Fibroblast of lung (primary cell): ENCODE measurements at regions not wholly inside any gene's neighbourhood (a gene's known extent, or its start where the extent isn't known, plus 50 kb on each side); places are given as distances from the start of the nearest gene placed in this dataset.

ENCODE experiments used
- DNase-seq, 2 donors: peaks; one replicate each; pipeline versions ENCODE4 v3.0.0 to v3.0.0-alpha.2; 2010; ENCODE audit warnings: low read depth in 2 of 2
- H2AFZ ChIP-seq: 2 replicates; pipeline ENCODE4 v1.5.1; 2012; ENCODE audit warnings: low read length, control low read depth, inconsistent platforms
- H3K27ac ChIP-seq: 2 replicates; pipeline ENCODE4 v1.5.1; 2011; ENCODE audit warnings: low read length, control low read depth; ENCODE audit not compliant: insufficient read depth
- H3K27me3 ChIP-seq: 2 replicates; pipeline ENCODE4 v1.5.1; 2011; ENCODE audit warnings: mild to moderate bottlenecking, low read length; ENCODE audit not compliant: control insufficient read depth, insufficient read depth
- H3K36me3 ChIP-seq: 2 replicates; pipeline ENCODE4 v1.5.1; 2011; ENCODE audit warnings: low read length; ENCODE audit not compliant: control insufficient read depth, insufficient read depth
- H3K4me1 ChIP-seq: 2 replicates; pipeline ENCODE4 v1.5.1; 2011; ENCODE audit warnings: low read length; ENCODE audit not compliant: control insufficient read depth, insufficient read depth; ENCODE audit errors: extremely low read depth
- H3K4me2 ChIP-seq: 2 replicates; pipeline ENCODE4 v1.5.1; 2011; ENCODE audit warnings: low read length, control low read depth; ENCODE audit not compliant: insufficient read depth; ENCODE audit errors: extremely low read depth
- H3K4me3 ChIP-seq, 4 experiments: fragments of 200-600 bp in 1 of 4; sonication (generic) in 1 of 4; replicated peaks in 1 of 4; 2 replicates each; pipeline ENCODE4 v1.5.1; 2011 to 2016; ENCODE audit warnings: low read length in 4 of 4, low read depth in 3 of 4, mild to moderate bottlenecking in 3 of 4, control low read depth in 2 of 4, inconsistent platforms in 1 of 4, mixed read lengths in 1 of 4; ENCODE audit not compliant: insufficient read depth in 1 of 4; ENCODE audit errors: control extremely low read depth in 1 of 4
- H3K79me2 ChIP-seq: 2 replicates; pipeline ENCODE4 v1.5.1; 2012; ENCODE audit warnings: mild to moderate bottlenecking, low read length, inconsistent platforms; ENCODE audit not compliant: control insufficient read depth, insufficient read depth
- H3K9ac ChIP-seq: 2 replicates; pipeline ENCODE4 v1.5.1; 2011; ENCODE audit warnings: mild to moderate bottlenecking, low read length, control low read depth; ENCODE audit not compliant: insufficient read depth
- H3K9me3 ChIP-seq: 2 replicates; pipeline ENCODE4 v1.5.1; 2012; ENCODE audit warnings: low read depth, low read length; ENCODE audit not compliant: control insufficient read depth, insufficient read depth
- H4K20me1 ChIP-seq: 2 replicates; pipeline ENCODE4 v1.5.1; 2011; ENCODE audit warnings: low read length; ENCODE audit not compliant: control insufficient read depth, insufficient read depth; ENCODE audit errors: extremely low read depth
- CTCF ChIP-seq, 2 donors: IDR thresholded peaks in 1 of 2; conservative IDR thresholded peaks in 1 of 2; 1 replicate in 1 of 2; 2 replicates in 1 of 2; pipeline ENCODE4 v1.5.1; 2011 to 2012; ENCODE audit warnings: low read length in 2 of 2, control low read depth in 1 of 2, inconsistent platforms in 1 of 2, low read depth in 1 of 2, mild to moderate bottlenecking in 1 of 2
- EZH2 ChIP-seq: IDR thresholded peaks from 2 replicates; pipeline ENCODE4 v1.5.1; 2012; ENCODE audit warnings: low read length, control low read depth, mild to moderate bottlenecking; ENCODE audit errors: missing control alignments

GRCh38 chr5:104821606-104822005 lies 1259.0 kb upstream of the NUDT12 start:
- H3K27me3 ChIP-seq, result no peaks in the 10 kb centered on the region
- DNase-seq, result peak in 1 of 2 donors; percentile 9
- TF ChIP-seq CTCF (conservative IDR thresholded peaks at IDR 0.05 in 1 of 2, IDR thresholded peaks at IDR 0.05 in 1 of 2; ENCODE audit: low read depth in 1 of 2, low read length in 2 of 2), result no peak
- no peak for TF ChIP-seq EZH2
- H3K9me3 ChIP-seq, result no peaks in the 10 kb centered on the region
- no peaks in the 10 kb centered on the region for H3K36me3 ChIP-seq
- H3K4me3 ChIP-seq, result no peak overlapping the region
- no peak overlapping the region for H3K4me2 ChIP-seq
- H4K20me1 ChIP-seq, result no peaks in the 10 kb centered on the region
- no peaks in the 10 kb centered on the region for H3K79me2 ChIP-seq
- H3K4me1 ChIP-seq, result no peaks in the 10 kb centered on the region
- H2AFZ ChIP-seq, result no peak overlapping the region
- no peak overlapping the region for H3K9ac ChIP-seq
- H3K27ac ChIP-seq, result no peak overlapping the region

- DNase-seq, result no peak
- no peaks in the 10 kb centered on the region for H3K79me2 ChIP-seq
- no peaks in the 10 kb centered on the region for H3K4me1 ChIP-seq
- H3K27ac ChIP-seq, result no peak overlapping the region
- TF ChIP-seq EZH2, result no peak
- no peak for TF ChIP-seq CTCF (conservative IDR thresholded peaks at IDR 0.05 in 1 of 2, IDR thresholded peaks at IDR 0.05 in 1 of 2; ENCODE audit: low read depth in 1 of 2, low read length in 2 of 2)
- no peak overlapping the region for H2AFZ ChIP-seq
- H3K4me2 ChIP-seq, result no peak overlapping the region
- H3K9ac ChIP-seq, result no peak overlapping the region
- no peak overlapping the region for H3K4me3 ChIP-seq
- H3K9me3 ChIP-seq, result no peaks in the 10 kb centered on the region
- H4K20me1 ChIP-seq, result no peaks in the 10 kb centered on the region
- H3K27me3 ChIP-seq, result no peaks in the 10 kb centered on the region
- H3K36me3 ChIP-seq, result no peaks in the 10 kb centered on the region
Measured at GRCh38 chr5:104817127-104817526, 1254.5 kb upstream of the NUDT12 start.

GRCh38 chr5:104815212-104815611 lies 1252.6 kb upstream of the NUDT12 start:
- TF ChIP-seq CTCF (conservative IDR thresholded peaks at IDR 0.05 in 1 of 2, IDR thresholded peaks at IDR 0.05 in 1 of 2; ENCODE audit: low read depth in 1 of 2, low read length in 2 of 2) (no peak), EZH2 (no peak)
- Histone ChIP-seq H3K36me3 (no peaks in the 10 kb centered on the region), H3K4me2 (no peak overlapping the region), H2AFZ (no peak overlapping the region), H4K20me1 (no peaks in the 10 kb centered on the region), H3K9ac (no peak overlapping the region), H3K9me3 (no peaks in the 10 kb centered on the region), H3K27ac (no peak overlapping the region), H3K79me2 (no peaks in the 10 kb centered on the region), H3K4me1 (no peaks in the 10 kb centered on the region), H3K27me3 (no peaks in the 10 kb centered on the region), H3K4me3 (no peak overlapping the region)
- DNase-seq, result no peak
